Spleen (tissue), 11 donors: ENCODE measurements at regions not wholly inside any gene's neighbourhood (a gene's known extent, or its start where the extent isn't known, plus 50 kb on each side); places are given as distances from the start of the nearest gene placed in this dataset.

Experiments
- DNase-seq: peaks from one replicate; pipeline ENCODE4 v3.0.0-alpha.2; 2020
- H3K27ac ChIP-seq, 8 donors: fragments of 200-600 bp; sonication (generic) in 7 of 8; 1 replicate in 4 of 8; 2 replicates in 4 of 8; pipeline versions ENCODE4 v1.5.0 to v1.8.0; 2016 to 2021; ENCODE audit warnings: inconsistent platforms in 4 of 8, mild to moderate bottlenecking in 4 of 8, moderate library complexity in 1 of 8
- H3K27me3 ChIP-seq, 7 donors: fragments of 200-600 bp; sonication (generic) in 6 of 7; replicated peaks in 1 of 7; 1 replicate in 4 of 7; 2 replicates in 3 of 7; pipeline versions ENCODE4 v1.5.0 to v1.8.0; 2016 to 2021; ENCODE audit warnings: inconsistent platforms in 3 of 7, mild to moderate bottlenecking in 1 of 7
- H3K36me3 ChIP-seq, 6 donors: fragments of 200-600 bp; sonication (generic) in 5 of 6; 1 replicate in 4 of 6; 2 replicates in 2 of 6; pipeline versions ENCODE4 v1.5.0 to v1.8.0; 2016 to 2021; ENCODE audit warnings: inconsistent platforms in 2 of 6
- H3K4me1 ChIP-seq, 6 donors: fragments of 200-600 bp; sonication (generic) in 5 of 6; 1 replicate in 3 of 6; 2 replicates in 3 of 6; pipeline versions ENCODE4 v1.5.0 to v1.8.0; 2016 to 2021; ENCODE audit warnings: inconsistent platforms in 3 of 6
- H3K4me3 ChIP-seq, 8 donors: fragments of 200-600 bp; sonication (generic) in 7 of 8; 1 replicate in 4 of 8; 2 replicates in 4 of 8; pipeline versions ENCODE4 v1.5.0 to v1.8.0; 2016 to 2021; ENCODE audit warnings: inconsistent platforms in 4 of 8, mild to moderate bottlenecking in 4 of 8, moderate library complexity in 2 of 8
- H3K9me3 ChIP-seq, 8 donors: fragments of 200-600 bp; sonication (generic) in 7 of 8; 1 replicate in 4 of 8; 2 replicates in 4 of 8; pipeline versions ENCODE4 v1.5.0 to v1.8.0; 2016 to 2021; ENCODE audit warnings: inconsistent platforms in 4 of 8
- POLR2A ChIP-seq, 3 donors: fragments of 450-650 bp; IDR thresholded peaks; one replicate each; pipeline ENCODE4 v1.5.1; 2017; ENCODE audit warnings: antibody characterized with exemption in 3 of 3, mild to moderate bottlenecking in 1 of 3
- POLR2AphosphoS5 ChIP-seq, 3 donors: sonication (generic); formaldehyde crosslinking; IDR thresholded peaks; one replicate each; pipeline ENCODE4 v1.5.1; 2017; ENCODE audit warnings: antibody characterized with exemption in 3 of 3
- WGBS, 5 donors: extraction: QIAGEN DNeasy Blood & Tissue Kit in 3 of 5; methylation state at CpG; one replicate each; pipeline versions ENCODE4 v1.1.5 to v1.1.7; 2013 to 2018; 5-methylcytosine and 5-hydroxymethylcytosine counted together
- intact Hi-C: fragments of 100-400 bp; cut with DNase I; formaldehyde crosslinking; loops from one replicate; pipeline ENCODE4 v1.15.0; 2023; ENCODE audit warnings: low total_unique reads
- TF ChIP-seq, protein P1 (sequence below), 11 experiments: fragments of 200-600 bp in 7 of 11; fragments of 450-650 bp in 4 of 11; sonication (generic) in 4 of 11; IDR thresholded peaks in 8 of 11; conservative IDR thresholded peaks in 3 of 11; 1 replicate in 7 of 11; 2 replicates in 4 of 11; pipeline versions ENCODE4 v1.4.0 to v1.8.0; 2016 to 2021; ENCODE audit warnings: antibody characterized with exemption in 11 of 11, inconsistent platforms in 4 of 11, mild to moderate bottlenecking in 1 of 11
- donor health status: healthy with polysubstance abuse.
- donor health status: DM: no; HTN: no; CAD: no; lungs with moderate emphysema.
- donor health status: DM: no; HTN: no; CAD: no.
- donor health status: Bipolar disorder and iron deficiency.
- donor health status: healthy.
- donor health status: DM: no; HTN: no; CAD: no.
- donor health status: DM: yes; HTN: yes; CAD: no.

DNA sequence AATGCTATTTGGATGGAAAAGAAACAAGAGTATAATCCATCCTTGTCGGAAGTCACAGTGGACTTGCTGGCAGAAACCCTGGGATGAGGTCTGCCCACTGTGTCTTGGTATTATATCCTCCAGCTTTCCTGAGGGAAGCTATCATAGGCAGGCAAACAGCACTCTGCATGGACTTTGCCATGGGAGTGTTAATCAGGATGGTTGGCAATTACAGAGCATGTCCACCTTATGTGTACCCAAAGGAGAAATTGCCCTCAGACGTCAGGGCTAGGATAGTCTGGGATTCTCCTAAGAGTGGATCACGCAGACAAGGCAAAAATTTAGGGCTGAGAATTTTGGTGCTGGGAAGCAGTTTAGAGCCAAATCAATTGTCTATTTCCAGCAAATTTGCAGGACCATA lies 184.9 kb upstream of the ESRRG start:
- WGBS, 5 donors = 90 to 98% (median 92%) methylated on average over 3 of the region's 3 CpGs
- Histone ChIP-seq H3K4me3 (no peak overlapping the region), H3K27me3 (no peaks in the 10 kb centered on the region), H3K9me3 (no peaks in the 10 kb centered on the region), H3K4me1 (no peaks in the 10 kb centered on the region), H3K36me3 (no peaks in the 10 kb centered on the region), H3K27ac (no peak overlapping the region)
- intact Hi-C loops = no loop called here
- no peak for DNase-seq
- TF ChIP-seq POLR2A (IDR thresholded peaks at IDR 0.05) (no peak), POLR2AphosphoS5 (IDR thresholded peaks at IDR 0.05) (no peak)
- TF ChIP-seq, protein P1, sequence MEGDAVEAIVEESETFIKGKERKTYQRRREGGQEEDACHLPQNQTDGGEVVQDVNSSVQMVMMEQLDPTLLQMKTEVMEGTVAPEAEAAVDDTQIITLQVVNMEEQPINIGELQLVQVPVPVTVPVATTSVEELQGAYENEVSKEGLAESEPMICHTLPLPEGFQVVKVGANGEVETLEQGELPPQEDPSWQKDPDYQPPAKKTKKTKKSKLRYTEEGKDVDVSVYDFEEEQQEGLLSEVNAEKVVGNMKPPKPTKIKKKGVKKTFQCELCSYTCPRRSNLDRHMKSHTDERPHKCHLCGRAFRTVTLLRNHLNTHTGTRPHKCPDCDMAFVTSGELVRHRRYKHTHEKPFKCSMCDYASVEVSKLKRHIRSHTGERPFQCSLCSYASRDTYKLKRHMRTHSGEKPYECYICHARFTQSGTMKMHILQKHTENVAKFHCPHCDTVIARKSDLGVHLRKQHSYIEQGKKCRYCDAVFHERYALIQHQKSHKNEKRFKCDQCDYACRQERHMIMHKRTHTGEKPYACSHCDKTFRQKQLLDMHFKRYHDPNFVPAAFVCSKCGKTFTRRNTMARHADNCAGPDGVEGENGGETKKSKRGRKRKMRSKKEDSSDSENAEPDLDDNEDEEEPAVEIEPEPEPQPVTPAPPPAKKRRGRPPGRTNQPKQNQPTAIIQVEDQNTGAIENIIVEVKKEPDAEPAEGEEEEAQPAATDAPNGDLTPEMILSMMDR (IDR thresholded peaks at IDR 0.05 in 8 of 11, conservative IDR thresholded peaks at IDR 0.05 in 3 of 11) = no peak

DNA sequence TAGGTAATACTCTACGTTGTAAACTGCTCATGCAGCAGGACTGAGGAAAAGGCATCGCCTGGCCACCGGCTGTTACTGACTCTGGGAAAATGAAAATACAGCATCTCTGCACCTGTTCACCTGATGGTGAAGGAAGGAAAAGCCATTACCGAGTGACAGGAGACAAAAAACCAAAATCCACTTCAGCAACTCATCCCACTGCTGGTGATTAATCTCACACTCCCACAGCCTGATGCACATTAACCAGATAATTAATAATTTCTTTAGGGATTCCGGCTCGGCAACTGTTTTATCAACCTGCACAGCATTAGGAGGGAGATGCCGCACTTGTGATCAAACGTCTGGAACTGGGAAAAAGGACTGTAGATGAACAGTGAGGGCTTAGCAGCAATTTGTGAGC lies 183.9 kb upstream of the ESRRG start:
- H3K4me3 ChIP-seq = no peak overlapping the region
- H3K36me3 ChIP-seq = no peaks in the 10 kb centered on the region
- 88 to 95% (median 91%) methylated on average over 8 of the region's 8 CpGs for WGBS, 5 donors
- H3K27me3 ChIP-seq = no peaks in the 10 kb centered on the region
- no peak for TF ChIP-seq POLR2A (IDR thresholded peaks at IDR 0.05)
- TF ChIP-seq, protein P1 (IDR thresholded peaks at IDR 0.05 in 8 of 11, conservative IDR thresholded peaks at IDR 0.05 in 3 of 11) = no peak
- TF ChIP-seq POLR2AphosphoS5 (IDR thresholded peaks at IDR 0.05) = no peak
- no peak for DNase-seq
- intact Hi-C loops = no loop called here
- no peaks in the 10 kb centered on the region for H3K9me3 ChIP-seq
- H3K4me1 ChIP-seq = no peaks in the 10 kb centered on the region
- no peak overlapping the region for H3K27ac ChIP-seq

DNA sequence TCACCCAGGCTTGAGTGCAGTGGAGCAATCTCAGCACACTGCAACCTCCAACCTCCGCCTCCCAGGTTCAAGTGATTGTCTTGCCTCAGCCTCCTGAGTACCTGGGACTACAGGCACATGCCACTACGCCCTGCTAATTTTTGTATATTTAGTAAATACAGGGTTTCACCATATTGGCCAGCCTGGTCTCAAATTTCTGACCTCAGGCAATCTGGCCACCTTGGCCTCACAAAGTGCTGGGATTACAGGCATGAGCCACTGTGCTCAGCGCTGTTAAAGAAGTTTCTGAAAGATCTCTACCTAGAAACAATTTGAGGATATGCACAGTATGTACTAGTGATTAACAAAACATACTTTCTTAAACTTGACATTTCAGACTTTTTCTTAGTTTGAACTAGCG lies 182.6 kb upstream of the ESRRG start:
- WGBS, 5 donors = 74 to 88% (median 85%) methylated on average over 4 of the region's 4 CpGs
- no peak overlapping the region for H3K4me3 ChIP-seq
- no peaks in the 10 kb centered on the region for H3K27me3 ChIP-seq
- no peak for DNase-seq
- H3K4me1 ChIP-seq = no peaks in the 10 kb centered on the region
- no peak overlapping the region for H3K27ac ChIP-seq
- no peaks in the 10 kb centered on the region for H3K36me3 ChIP-seq
- intact Hi-C loops = no loop called here
- no peak for TF ChIP-seq POLR2A (IDR thresholded peaks at IDR 0.05)
- TF ChIP-seq, protein P1 (IDR thresholded peaks at IDR 0.05 in 8 of 11, conservative IDR thresholded peaks at IDR 0.05 in 3 of 11) = no peak
- TF ChIP-seq POLR2AphosphoS5 (IDR thresholded peaks at IDR 0.05) = no peak
- H3K9me3 ChIP-seq = no peaks in the 10 kb centered on the region

DNA sequence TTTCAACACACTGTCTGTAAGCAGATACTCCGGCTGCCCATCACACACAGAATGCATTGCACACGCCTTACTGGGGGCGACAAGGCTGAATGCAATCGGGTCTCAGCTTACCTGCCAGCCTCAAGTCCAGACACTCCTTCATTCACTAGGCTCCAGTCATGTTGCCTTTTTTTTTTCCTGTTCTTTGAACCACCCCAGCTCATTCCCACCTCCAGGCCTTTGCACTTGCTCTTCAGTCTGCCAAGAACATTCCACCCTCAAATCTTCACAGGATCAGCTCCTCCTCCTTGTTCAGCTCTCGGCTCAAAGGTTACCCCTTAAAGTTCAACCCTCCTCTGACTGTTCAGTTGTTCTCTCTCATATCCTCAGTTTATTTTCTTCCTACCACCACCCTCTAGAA lies 181.9 kb upstream of the ESRRG start:
- no peak for DNase-seq
- no peak overlapping the region for H3K4me3 ChIP-seq
- H3K9me3 ChIP-seq = no peaks in the 10 kb centered on the region
- no peaks in the 10 kb centered on the region for H3K36me3 ChIP-seq
- no peaks in the 10 kb centered on the region for H3K27me3 ChIP-seq
- intact Hi-C loops = no loop called here
- WGBS, 5 donors = 88 to 95% (median 91%) methylated on average over 5 of the region's 5 CpGs
- H3K27ac ChIP-seq = no peak overlapping the region
- TF ChIP-seq, protein P1 (IDR thresholded peaks at IDR 0.05 in 8 of 11, conservative IDR thresholded peaks at IDR 0.05 in 3 of 11) = no peak
- TF ChIP-seq POLR2AphosphoS5 (IDR thresholded peaks at IDR 0.05) = no peak
- no peak for TF ChIP-seq POLR2A (IDR thresholded peaks at IDR 0.05)
- no peaks in the 10 kb centered on the region for H3K4me1 ChIP-seq
